ENCODE measurements at regions not wholly inside any gene's neighbourhood (a gene's known extent, or its start where the extent isn't known, plus 50 kb on each side); places are given as distances from the start of the nearest gene placed in this dataset.

- Histone ChIP-seq H3K4me2 (ENCODE audit: low read length) (no peak overlapping the region), H4K20me1 (ENCODE audit: low read length) (no peaks in the 10 kb centered on the region), H3K9me2 (replicated peaks; ENCODE audit: low read length) (no peaks in the 10 kb centered on the region), H3K9me3 (ENCODE audit: low read length) (no peaks in the 10 kb centered on the region), H3K27ac (ENCODE audit: low read length) (no peak overlapping the region), H2AFZ (ENCODE audit: low read length) (no peak overlapping the region), H3F3A (ENCODE audit: low read length, unreplicated experiment) (no peaks in the 10 kb centered on the region), H3K4me1 (ENCODE audit: insufficient read depth, low read length) (no peaks in the 10 kb centered on the region), H3K4me3 (ENCODE audit: low read length) (no peak overlapping the region), H3K79me2 (ENCODE audit: low read length) (no peaks in the 10 kb centered on the region), H3K9ac (ENCODE audit: low read length) (no peak overlapping the region), H3K36me3 (ENCODE audit: low read depth, low read length) (no peaks in the 10 kb centered on the region), H3K27me3 (ENCODE audit: low read length) (peaks cover 19% of the 10 kb centered on the region; the same call in 1 of the 2 replicates)
- TF ChIP-seq CTCF (conservative IDR thresholded peaks at IDR 0.05; ENCODE audit: low read depth, low read length) (no peak), EZH2phosphoT487 (IDR thresholded peaks at IDR 0.05; ENCODE audit: borderline replicate concordance, low read length) (no peak), EZH2 (IDR thresholded peaks at IDR 0.05; ENCODE audit: low read length, unreplicated experiment) (no peak)
- POLR2A ChIA-PET (ENCODE audit: unreplicated experiment): no interaction called here
- CTCF ChIA-PET: no interaction called here
- BruUV-seq (replicated peaks): no TSS peak
- intact Hi-C loops (cut with micrococcal nuclease): no loop called here
- no peak for DNase-seq
- ATAC-seq: no peak
These were observed 328.4 kb downstream of the BMP4 start for GRCh38 chr14:53628261-53628660.

GRCh38 chr14:53626761-53627160 is 329.9 kb downstream of the BMP4 start:
- intact Hi-C loops (cut with micrococcal nuclease): no loop called here
- TF ChIP-seq EZH2 (IDR thresholded peaks at IDR 0.05; ENCODE audit: low read length, unreplicated experiment) (no peak), EZH2phosphoT487 (IDR thresholded peaks at IDR 0.05; ENCODE audit: borderline replicate concordance, low read length) (no peak), CTCF (conservative IDR thresholded peaks at IDR 0.05; ENCODE audit: low read depth, low read length) (no peak)
- Histone ChIP-seq H3K4me3 (ENCODE audit: low read length) (no peak overlapping the region), H2AFZ (ENCODE audit: low read length) (no peak overlapping the region), H3F3A (ENCODE audit: low read length, unreplicated experiment) (no peaks in the 10 kb centered on the region), H3K27ac (ENCODE audit: low read length) (no peak overlapping the region), H3K4me2 (ENCODE audit: low read length) (no peak overlapping the region), H3K4me1 (ENCODE audit: insufficient read depth, low read length) (no peaks in the 10 kb centered on the region), H4K20me1 (ENCODE audit: low read length) (no peaks in the 10 kb centered on the region), H3K9me3 (ENCODE audit: low read length) (no peaks in the 10 kb centered on the region), H3K36me3 (ENCODE audit: low read depth, low read length) (no peaks in the 10 kb centered on the region), H3K9me2 (replicated peaks; ENCODE audit: low read length) (no peaks in the 10 kb centered on the region), H3K27me3 (ENCODE audit: low read length) (peaks cover 19% of the 10 kb centered on the region; the same call in 1 of the 2 replicates), H3K9ac (ENCODE audit: low read length) (no peak overlapping the region), H3K79me2 (ENCODE audit: low read length) (no peaks in the 10 kb centered on the region)
- CTCF ChIA-PET: no interaction called here
- no TSS peak for BruUV-seq (replicated peaks)
- ATAC-seq (no peak), DNase-seq (no peak)
- POLR2A ChIA-PET (ENCODE audit: unreplicated experiment): no interaction called here

- ChIA-PET CTCF (no interaction called here), POLR2A (ENCODE audit: unreplicated experiment) (no interaction called here)
- H3F3A ChIP-seq (ENCODE audit: low read length, unreplicated experiment): no peaks in the 10 kb centered on the region
- H2AFZ ChIP-seq (ENCODE audit: low read length): no peak overlapping the region
- H3K79me2 ChIP-seq (ENCODE audit: low read length): no peaks in the 10 kb centered on the region
- H4K20me1 ChIP-seq (ENCODE audit: low read length): no peaks in the 10 kb centered on the region
- DNase-seq (no peak), ATAC-seq (no peak)
- 0 out of 2 replicates have a peak, but pooled peaks cover 4% of the 10 kb centered on the region for H3K4me1 ChIP-seq (ENCODE audit: insufficient read depth, low read length)
- H3K4me3 ChIP-seq (ENCODE audit: low read length): no peak overlapping the region
- no TSS peak for BruUV-seq (replicated peaks)
- TF ChIP-seq CTCF (conservative IDR thresholded peaks at IDR 0.05; ENCODE audit: low read depth, low read length): no peak
- no peak for TF ChIP-seq EZH2phosphoT487 (IDR thresholded peaks at IDR 0.05; ENCODE audit: borderline replicate concordance, low read length)
- TF ChIP-seq EZH2 (IDR thresholded peaks at IDR 0.05; ENCODE audit: low read length, unreplicated experiment): no peak
- H3K4me2 ChIP-seq (ENCODE audit: low read length): no peak overlapping the region
- intact Hi-C loops (cut with micrococcal nuclease): no loop called here
- H3K9me3 ChIP-seq (ENCODE audit: low read length): no peaks in the 10 kb centered on the region
- no peak overlapping the region for H3K9ac ChIP-seq (ENCODE audit: low read length)
- peaks cover 13% of the 10 kb centered on the region; the same call in 1 of the 2 replicates for H3K27me3 ChIP-seq (ENCODE audit: low read length)
- no peak overlapping the region for H3K27ac ChIP-seq (ENCODE audit: low read length)
- H3K9me2 ChIP-seq (replicated peaks; ENCODE audit: low read length): no peaks in the 10 kb centered on the region
- no peaks in the 10 kb centered on the region for H3K36me3 ChIP-seq (ENCODE audit: low read depth, low read length)
These were observed 334.2 kb downstream of the BMP4 start for GRCh38 chr14:53622447-53622846.

All from PC-3 (cell line).